Glutamatergic neuron (in vitro differentiated cells): ENCODE measurements at regions not wholly inside any gene's neighbourhood (a gene's known extent, or its start where the extent isn't known, plus 50 kb on each side); places are given as distances from the start of the nearest gene placed in this dataset.
"Not testable (repeated sequence)": the region's sequence is repeated elsewhere in the genome, so short reads cannot be mapped to it uniquely, and the experiment has no call there.

Experiments
- DNase-seq: peaks from one replicate; pipeline ENCODE4 v3.0.0; 2022
- H3K27ac Mint-ChIP-seq: one replicate; pipeline ENCODE4 v1.8.0; 2020; ENCODE audit warnings: mild to moderate bottlenecking, mixed read lengths, inconsistent platforms; ENCODE audit not compliant: unreplicated experiment
- H3K27me3 Mint-ChIP-seq: one replicate; pipeline ENCODE4 v1.8.0; 2020; ENCODE audit warnings: mild to moderate bottlenecking, moderate library complexity, mixed read lengths, inconsistent platforms; ENCODE audit not compliant: unreplicated experiment
- H3K36me3 Mint-ChIP-seq: one replicate; pipeline ENCODE4 v1.8.0; 2020; ENCODE audit warnings: mild to moderate bottlenecking, mixed read lengths, inconsistent platforms; ENCODE audit not compliant: unreplicated experiment
- H3K4me1 Mint-ChIP-seq: one replicate; pipeline ENCODE4 v1.8.0; 2020; ENCODE audit warnings: mild to moderate bottlenecking, low read depth, mixed read lengths, inconsistent platforms; ENCODE audit not compliant: unreplicated experiment
- H3K4me3 Mint-ChIP-seq: one replicate; pipeline ENCODE4 v1.8.0; 2020; ENCODE audit warnings: mild to moderate bottlenecking, mixed read lengths, inconsistent platforms; ENCODE audit not compliant: unreplicated experiment
- H3K9me3 Mint-ChIP-seq: one replicate; pipeline ENCODE4 v1.8.0; 2020; ENCODE audit warnings: mild to moderate bottlenecking, moderate library complexity, mixed read lengths, inconsistent platforms; ENCODE audit not compliant: unreplicated experiment
- TF ChIP-seq, protein P1 (sequence below): fragments of 200-600 bp; sonication (generic); IDR thresholded peaks from one replicate; pipeline ENCODE4 v1.5.0; 2021; ENCODE audit not compliant: partially characterized antibody, unreplicated experiment

DNA sequence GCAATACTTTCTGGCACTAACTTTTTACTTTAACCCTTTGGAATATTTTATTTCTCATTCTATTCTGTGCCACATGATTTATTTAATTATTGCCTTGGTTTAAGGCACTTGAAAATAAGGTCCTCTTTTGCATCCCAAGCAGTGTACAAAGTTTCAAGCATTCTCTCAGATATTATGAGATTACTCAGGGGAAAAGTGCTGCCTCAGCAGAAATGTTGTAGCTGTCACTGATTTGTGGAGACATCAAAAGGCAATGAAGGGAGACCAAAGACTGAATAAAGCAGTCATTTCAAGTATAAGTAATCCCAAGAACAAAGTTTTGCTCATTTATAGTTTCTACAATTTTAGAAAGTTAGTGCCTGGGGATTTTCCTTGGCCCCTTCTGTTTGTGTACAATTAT lies 253.0 kb downstream of the RNF144B start:
- Mint-ChIP-seq H3K4me3 (no peak overlapping the region), H3K4me1 (no peaks in the 10 kb centered on the region), H3K36me3 (no peaks in the 10 kb centered on the region), H3K27ac (no peak overlapping the region), H3K9me3 (no peaks in the 10 kb centered on the region), H3K27me3 (no peaks in the 10 kb centered on the region)
- TF ChIP-seq, protein P1, sequence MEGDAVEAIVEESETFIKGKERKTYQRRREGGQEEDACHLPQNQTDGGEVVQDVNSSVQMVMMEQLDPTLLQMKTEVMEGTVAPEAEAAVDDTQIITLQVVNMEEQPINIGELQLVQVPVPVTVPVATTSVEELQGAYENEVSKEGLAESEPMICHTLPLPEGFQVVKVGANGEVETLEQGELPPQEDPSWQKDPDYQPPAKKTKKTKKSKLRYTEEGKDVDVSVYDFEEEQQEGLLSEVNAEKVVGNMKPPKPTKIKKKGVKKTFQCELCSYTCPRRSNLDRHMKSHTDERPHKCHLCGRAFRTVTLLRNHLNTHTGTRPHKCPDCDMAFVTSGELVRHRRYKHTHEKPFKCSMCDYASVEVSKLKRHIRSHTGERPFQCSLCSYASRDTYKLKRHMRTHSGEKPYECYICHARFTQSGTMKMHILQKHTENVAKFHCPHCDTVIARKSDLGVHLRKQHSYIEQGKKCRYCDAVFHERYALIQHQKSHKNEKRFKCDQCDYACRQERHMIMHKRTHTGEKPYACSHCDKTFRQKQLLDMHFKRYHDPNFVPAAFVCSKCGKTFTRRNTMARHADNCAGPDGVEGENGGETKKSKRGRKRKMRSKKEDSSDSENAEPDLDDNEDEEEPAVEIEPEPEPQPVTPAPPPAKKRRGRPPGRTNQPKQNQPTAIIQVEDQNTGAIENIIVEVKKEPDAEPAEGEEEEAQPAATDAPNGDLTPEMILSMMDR: no peak
- no peak for DNase-seq

DNA sequence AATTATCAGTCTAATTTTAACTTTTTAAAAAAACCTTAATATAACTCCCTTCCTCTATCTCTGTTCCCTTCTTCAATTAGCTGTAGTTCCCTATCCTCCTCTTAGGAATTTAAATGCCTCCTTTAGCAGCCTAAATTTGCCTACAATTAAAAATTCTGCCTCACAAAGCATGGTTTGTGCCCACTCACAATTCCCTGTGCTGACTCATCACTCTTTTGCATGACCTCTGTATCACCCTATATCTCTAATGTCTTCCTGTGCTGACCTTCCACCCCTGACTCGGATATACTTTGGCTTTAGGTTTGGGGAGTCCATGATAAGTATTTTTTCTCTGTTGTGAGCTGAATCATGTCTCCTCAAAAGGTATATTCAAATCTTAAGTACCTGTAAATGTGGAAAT lies 253.6 kb downstream of the RNF144B start:
- H3K4me1 Mint-ChIP-seq: no peaks in the 10 kb centered on the region
- H3K27ac Mint-ChIP-seq: no peak overlapping the region
- no peaks in the 10 kb centered on the region for H3K36me3 Mint-ChIP-seq
- no peaks in the 10 kb centered on the region for H3K27me3 Mint-ChIP-seq
- no peak for DNase-seq
- no peak overlapping the region for H3K4me3 Mint-ChIP-seq
- no peaks in the 10 kb centered on the region for H3K9me3 Mint-ChIP-seq
- TF ChIP-seq, protein P1: no peak

DNA sequence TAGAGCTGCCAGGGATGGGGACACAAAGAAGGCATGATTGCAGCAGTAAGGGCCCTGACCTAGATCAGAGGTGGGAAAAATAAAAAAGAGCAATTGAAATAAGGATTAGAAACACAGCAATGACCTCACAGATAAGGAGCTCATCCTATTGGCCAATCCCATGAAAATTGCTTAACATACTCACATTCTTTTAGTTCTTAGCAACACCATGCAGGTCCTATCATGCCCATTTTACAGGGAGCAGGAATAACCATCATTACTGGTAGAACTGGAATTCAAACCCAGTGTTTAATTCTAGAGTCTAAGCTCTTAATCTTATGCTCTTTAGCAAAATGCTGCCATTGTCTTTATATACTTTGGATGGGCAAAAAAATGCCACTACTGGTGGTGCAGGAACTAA lies 267.7 kb downstream of the RNF144B start:
- no peaks in the 10 kb centered on the region for H3K9me3 Mint-ChIP-seq
- no peaks in the 10 kb centered on the region for H3K27me3 Mint-ChIP-seq
- DNase-seq: no peak
- H3K4me3 Mint-ChIP-seq: no peak overlapping the region
- H3K27ac Mint-ChIP-seq: no peak overlapping the region
- peaks cover 9% of the 10 kb centered on the region for H3K36me3 Mint-ChIP-seq
- TF ChIP-seq, protein P1: no peak
- no peaks in the 10 kb centered on the region for H3K4me1 Mint-ChIP-seq

DNA sequence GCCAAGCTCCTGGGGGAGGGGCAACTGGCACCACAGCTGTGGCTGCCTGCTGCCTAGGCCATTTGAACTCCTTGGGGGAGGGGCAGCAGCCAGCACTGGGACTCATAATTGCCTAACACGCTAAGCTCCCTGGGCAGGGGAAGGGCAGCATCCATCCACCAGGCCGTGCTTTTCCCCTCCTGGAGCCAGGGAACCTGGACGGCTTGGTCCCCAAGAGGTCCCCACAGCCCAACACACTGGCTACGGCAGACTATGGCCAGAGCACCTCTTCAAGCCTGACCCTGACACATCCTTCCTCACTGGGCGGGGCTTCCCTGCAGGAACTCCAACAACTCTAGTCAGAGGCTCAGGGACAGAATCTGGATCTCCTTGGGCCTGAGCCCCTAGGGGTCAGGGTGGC lies 269.4 kb downstream of the RNF144B start:
- Mint-ChIP-seq H3K4me3 (no peak overlapping the region), H3K27ac (no peak overlapping the region), H3K27me3 (no peaks in the 10 kb centered on the region), H3K36me3 (peaks cover 9% of the 10 kb centered on the region), H3K4me1 (no peaks in the 10 kb centered on the region), H3K9me3 (no peaks in the 10 kb centered on the region)
- TF ChIP-seq, protein P1: no peak
- DNase-seq: no peak

DNA sequence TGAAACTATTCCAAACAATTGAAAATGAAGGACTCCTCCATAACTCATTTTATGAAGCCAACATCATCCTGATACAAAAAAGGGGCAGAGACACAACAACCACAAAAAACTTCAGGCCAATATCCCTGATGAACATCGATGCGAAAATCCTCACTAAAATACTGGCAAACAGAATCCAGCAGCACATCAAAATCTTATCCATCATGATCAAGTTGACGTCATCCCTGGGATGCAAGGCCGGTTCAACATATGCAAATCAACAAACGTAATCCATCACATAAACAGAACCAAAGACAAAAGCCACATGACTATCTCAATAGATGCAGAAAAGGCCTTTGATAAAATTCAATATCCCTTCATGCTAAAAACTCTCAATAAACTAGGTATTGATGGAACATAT lies 272.8 kb downstream of the RNF144B start:
- H3K27ac Mint-ChIP-seq, H3K4me1 Mint-ChIP-seq, DNase-seq, H3K9me3 Mint-ChIP-seq, H3K4me3 Mint-ChIP-seq, H3K27me3 Mint-ChIP-seq, H3K36me3 Mint-ChIP-seq: not testable (repeated sequence)

DNA sequence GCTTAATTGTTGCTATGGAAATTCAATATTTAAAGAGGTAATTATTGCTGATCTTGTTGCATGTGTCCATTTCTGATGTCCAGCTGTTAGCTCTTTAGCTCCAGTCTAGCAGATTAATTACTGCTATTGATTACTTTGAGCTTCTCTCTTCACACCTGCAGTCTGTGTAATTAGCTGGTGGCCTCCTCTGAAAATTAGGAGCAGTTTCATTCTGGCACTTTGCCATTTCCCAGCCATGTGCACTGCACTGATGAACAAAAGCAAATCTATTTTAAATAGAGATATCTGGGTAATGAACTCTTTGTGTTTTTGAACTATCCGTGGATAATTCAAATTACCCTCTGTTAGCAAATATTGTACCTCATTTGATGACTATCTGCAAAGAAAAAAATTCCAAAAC lies 275.9 kb downstream of the RNF144B start:
- H3K9me3 Mint-ChIP-seq: peaks cover 2% of the 10 kb centered on the region
- peaks cover 5% of the 10 kb centered on the region for H3K36me3 Mint-ChIP-seq
- H3K27me3 Mint-ChIP-seq: no peaks in the 10 kb centered on the region
- H3K27ac Mint-ChIP-seq: no peak overlapping the region
- no peak for DNase-seq
- peaks cover 2% of the 10 kb centered on the region for H3K4me1 Mint-ChIP-seq
- H3K4me3 Mint-ChIP-seq: no peak overlapping the region
- TF ChIP-seq, protein P1: no peak
